GM12891 (cell line): ENCODE measurements at regions not wholly inside any gene's neighbourhood (a gene's known extent, or its start where the extent isn't known, plus 50 kb on each side); places are given as distances from the start of the nearest gene placed in this dataset.

ENCODE experiments used
- PAX5 ChIP-seq: IDR thresholded peaks from 2 replicates; pipeline ENCODE4 v1.6.1; 2011; ENCODE audit warnings: low read length, moderate library complexity, mild to moderate bottlenecking; ENCODE audit not compliant: insufficient read depth, severe bottlenecking
- POLR2A ChIP-seq: IDR thresholded peaks from 2 replicates; pipeline ENCODE4 v1.6.1; 2011; ENCODE audit warnings: low read depth, low read length, control low read depth
- POLR2AphosphoS5 ChIP-seq: IDR thresholded peaks from 2 replicates; pipeline ENCODE4 v1.6.1; 2011; ENCODE audit warnings: low read depth, low read length, control low read depth
- SPI1 ChIP-seq: IDR thresholded peaks from 2 replicates; pipeline ENCODE4 v1.6.1; 2011; ENCODE audit warnings: low read depth, low read length, control low read depth
- TAF1 ChIP-seq: IDR thresholded peaks from 2 replicates; pipeline ENCODE4 v1.6.1; 2011; ENCODE audit warnings: low read depth, low read length, control low read depth

GRCh38 chr10:31731711-31732110 is 196.9 kb downstream of the ARHGAP12 start:
- TF ChIP-seq POLR2AphosphoS5 (no peak), POLR2A (no peak), TAF1 (no peak), PAX5 (no peak), SPI1 (no peak)
